H1 (cell line): ENCODE measurements at regions not wholly inside any gene's neighbourhood (a gene's known extent, or its start where the extent isn't known, plus 50 kb on each side); places are given as distances from the start of the nearest gene placed in this dataset.

Source experiments
- CTCF ChIA-PET: fragments of 300-600 bp; sonication (Branson Sonifier 250); formaldehyde crosslinking; loops from one replicate; lab custom pipeline; 2021; ENCODE audit not compliant: partially characterized antibody; lab: Charles Lee
- POLR2A ChIA-PET: fragments of 300-600 bp; sonication (Branson Sonifier 250); formaldehyde crosslinking; loops from one replicate; lab custom pipeline; 2021; ENCODE audit warnings: inconsistent platforms; ENCODE audit not compliant: partially characterized antibody; lab: Charles Lee
- DNase-seq, 2 experiments: peaks; one replicate each; pipeline versions ENCODE4 v3.0.0 to v3.0.0-alpha.2; 2010 to 2022; ENCODE audit warnings: low spot score in 2 of 2, low read depth in 1 of 2, mixed read lengths in 1 of 2
- FAIRE-seq: peaks from 2 replicates; lab custom pipeline; 2011; peaks lifted over from hg19 to GRCh38; lab: Jason Lieb, UNC
- H2AFZ ChIP-seq: 2 replicates; pipeline ENCODE4 v1.8.1; 2012; ENCODE audit warnings: low read length, inconsistent platforms
- H2AK5ac ChIP-seq: 2 replicates; pipeline ENCODE4 v1.6.1; 2013; ENCODE audit warnings: low read depth, low read length
- H2BK120ac ChIP-seq: replicated peaks from 2 replicates; pipeline ENCODE3; 2013; ENCODE audit warnings: low read depth, low read length, inconsistent platforms
- H2BK12ac ChIP-seq: 2 replicates; pipeline ENCODE4 v1.6.1; 2013; ENCODE audit warnings: low read depth, low read length
- H2BK15ac ChIP-seq: 2 replicates; pipeline ENCODE4 v1.6.1; 2013; ENCODE audit warnings: low read length
- H2BK20ac ChIP-seq: 2 replicates; pipeline ENCODE4 v1.6.1; 2013; ENCODE audit warnings: low read length
- H2BK5ac ChIP-seq: 2 replicates; pipeline ENCODE4 v1.6.1; 2013; ENCODE audit warnings: low read depth, low read length
- H3K14ac ChIP-seq: 2 replicates; pipeline ENCODE4 v1.6.1; 2013; ENCODE audit warnings: inconsistent platforms; ENCODE audit not compliant: insufficient read length
- H3K18ac ChIP-seq: 2 replicates; pipeline ENCODE4 v1.6.1; 2013; ENCODE audit warnings: low read length; ENCODE audit errors: extremely low read depth
- H3K23ac ChIP-seq: 2 replicates; pipeline ENCODE4 v1.6.1; 2013; ENCODE audit warnings: inconsistent platforms; ENCODE audit not compliant: insufficient read length
- H3K23me2 ChIP-seq: 2 replicates; pipeline ENCODE4 v1.6.1; 2013; ENCODE audit warnings: low read depth, low read length
- H3K27ac ChIP-seq: 2 replicates; pipeline ENCODE4 v1.6.1; 2011; ENCODE audit warnings: low read depth, low read length, inconsistent platforms
- H3K27me3 ChIP-seq, 4 experiments: replicated peaks in 1 of 4; 1 replicate in 1 of 4; 2 replicates in 3 of 4; pipeline versions ENCODE4 v1.6.1 to v1.8.1; 2011 to 2013; ENCODE audit warnings: low read length in 3 of 4, mild to moderate bottlenecking in 3 of 4, inconsistent platforms in 2 of 4, mixed read lengths in 2 of 4, moderate library complexity in 1 of 4; ENCODE audit not compliant: control insufficient read depth in 3 of 4, insufficient read depth in 3 of 4; ENCODE audit errors: extremely low read depth in 1 of 4
- H3K36me3 ChIP-seq, 4 experiments: 2 replicates each; pipeline versions ENCODE4 v1.6.1 to v1.8.1; 2011 to 2013; ENCODE audit warnings: mild to moderate bottlenecking in 4 of 4, low read length in 3 of 4, moderate library complexity in 2 of 4, control low read depth in 1 of 4, inconsistent platforms in 1 of 4; ENCODE audit not compliant: insufficient read depth in 4 of 4, control insufficient read depth in 2 of 4
- H3K4ac ChIP-seq: replicated peaks from 2 replicates; pipeline ENCODE3; 2013; ENCODE audit warnings: low read length, low read depth, mixed read lengths, inconsistent platforms; ENCODE audit not compliant: insufficient read length
- H3K4me1 ChIP-seq, 4 experiments: replicated peaks in 1 of 4; 1 replicate in 1 of 4; 2 replicates in 3 of 4; pipeline versions ENCODE4 v1.6.1 to v1.8.1; 2011 to 2013; ENCODE audit warnings: low read length in 3 of 4, inconsistent platforms in 2 of 4, mixed read lengths in 1 of 4; ENCODE audit not compliant: insufficient read depth in 4 of 4, control insufficient read depth in 3 of 4
- H3K4me2 ChIP-seq, 2 experiments: 2 replicates each; pipeline versions ENCODE4 v1.6.1 to v1.8.1; 2011 to 2013; ENCODE audit warnings: low read depth in 2 of 2, low read length in 2 of 2, control low read depth in 1 of 2, inconsistent platforms in 1 of 2, mild to moderate bottlenecking in 1 of 2; ENCODE audit not compliant: insufficient read depth in 1 of 2
- H3K4me3 ChIP-seq, 4 experiments: fragments of 200-600, 300-600 bp in 1 of 4; sonication (generic), shearing (Covaris generic), sonication (Bioruptor Twin) in 1 of 4; 2 replicates each; pipeline versions ENCODE4 v1.5.1 to v1.8.1; 2011 to 2016; ENCODE audit warnings: low read length in 4 of 4, low read depth in 3 of 4, control low read depth in 2 of 4, inconsistent platforms in 2 of 4, mild to moderate bottlenecking in 2 of 4, mixed read lengths in 1 of 4, moderate library complexity in 1 of 4; ENCODE audit not compliant: insufficient read depth in 2 of 4; ENCODE audit errors: extremely low read depth in 1 of 4
- H3K56ac ChIP-seq: replicated peaks from 2 replicates; pipeline ENCODE3; 2013; ENCODE audit warnings: low read depth, mild to moderate bottlenecking, mixed read lengths, low read length, inconsistent platforms; ENCODE audit not compliant: insufficient read length
- H3K79me1 ChIP-seq: 2 replicates; pipeline ENCODE4 v1.6.1; 2013; ENCODE audit warnings: low read depth, low read length, control low read depth
- H3K79me2 ChIP-seq, 2 experiments: 2 replicates each; pipeline versions ENCODE4 v1.6.1 to v1.8.1; 2012 to 2013; ENCODE audit warnings: low read length in 2 of 2, mild to moderate bottlenecking in 2 of 2, inconsistent platforms in 1 of 2; ENCODE audit not compliant: insufficient read depth in 2 of 2, control insufficient read depth in 1 of 2
- H3K9ac ChIP-seq, 4 experiments: replicated peaks in 1 of 4; 1 replicate in 1 of 4; 2 replicates in 3 of 4; pipeline versions ENCODE4 v1.6.1 to v1.8.1; 2011 to 2013; ENCODE audit warnings: low read depth in 3 of 4, low read length in 3 of 4, control low read depth in 2 of 4, mild to moderate bottlenecking in 2 of 4, moderate library complexity in 2 of 4, inconsistent platforms in 1 of 4; ENCODE audit errors: extremely low read depth in 1 of 4
- H3K9me3 ChIP-seq, 2 experiments: 2 replicates each; pipeline versions ENCODE4 v1.6.1 to v1.8.1; 2012 to 2013; ENCODE audit warnings: mild to moderate bottlenecking in 2 of 2, moderate library complexity in 2 of 2, control low read depth in 1 of 2, inconsistent platforms in 1 of 2, low read depth in 1 of 2, low read length in 1 of 2, mixed read lengths in 1 of 2; ENCODE audit not compliant: insufficient read depth in 2 of 2
- H4K20me1 ChIP-seq, 2 experiments: replicated peaks in 1 of 2; 2 replicates each; pipeline versions ENCODE3 to v1.8.1; 2011 to 2013; ENCODE audit warnings: inconsistent platforms in 2 of 2, low read length in 2 of 2, mild to moderate bottlenecking in 1 of 2; ENCODE audit not compliant: insufficient read depth in 2 of 2, control insufficient read depth in 1 of 2
- H4K5ac ChIP-seq: 2 replicates; pipeline ENCODE4 v1.6.1; 2013; ENCODE audit warnings: low read length, low read depth, mixed read lengths, inconsistent platforms; ENCODE audit not compliant: insufficient read length
- H4K8ac ChIP-seq: 2 replicates; pipeline ENCODE4 v1.8.0; 2013; ENCODE audit warnings: mild to moderate bottlenecking, moderate library complexity, low read length, inconsistent platforms; ENCODE audit not compliant: insufficient read depth; ENCODE audit errors: extremely low read depth
- H4K91ac ChIP-seq: replicated peaks from 2 replicates; pipeline ENCODE3; 2013; ENCODE audit warnings: low read length, mixed read lengths, inconsistent platforms; ENCODE audit not compliant: insufficient read length
- CBX8 ChIP-seq: fragments of 300-800, 300-1000 bp; sonication (generic); IDR thresholded peaks from 2 replicates; pipeline ENCODE4 v1.7.1; 2016; ENCODE audit warnings: low read depth, low read length, borderline replicate concordance
- CEBPB ChIP-seq: IDR thresholded peaks from 2 replicates; pipeline ENCODE4 v1.6.1; 2012; ENCODE audit warnings: low read depth, low read length
- CREB1 ChIP-seq: IDR thresholded peaks from 2 replicates; pipeline ENCODE4 v1.6.1; 2012; ENCODE audit warnings: inconsistent platforms
- CTBP2 ChIP-seq: IDR thresholded peaks from 2 replicates; pipeline ENCODE4 v1.7.0; 2011; ENCODE audit warnings: borderline replicate concordance, mild to moderate bottlenecking, moderate library complexity, mixed read lengths, low read length; ENCODE audit not compliant: insufficient read depth, insufficient read length
- EP300 ChIP-seq, 2 experiments: IDR thresholded peaks; 1 replicate in 1 of 2; 2 replicates in 1 of 2; pipeline ENCODE4 v1.6.1; 2011 to 2012; ENCODE audit warnings: low read depth in 2 of 2, low read length in 2 of 2, mild to moderate bottlenecking in 2 of 2, borderline replicate concordance in 1 of 2, inconsistent platforms in 1 of 2, moderate library complexity in 1 of 2
- KDM1A ChIP-seq: fragments of 200-600, 300-600 bp; sonication (generic); IDR thresholded peaks from 2 replicates; pipeline ENCODE4 v1.7.1; 2016; ENCODE audit warnings: mild to moderate bottlenecking, low read length, borderline replicate concordance
- KDM4A ChIP-seq: IDR thresholded peaks from one replicate; pipeline ENCODE4 v1.7.1; 2012; ENCODE audit warnings: low read depth, mild to moderate bottlenecking, moderate library complexity, low read length, inconsistent platforms; ENCODE audit not compliant: severe bottlenecking
- RFX5 ChIP-seq: IDR thresholded peaks from 2 replicates; pipeline ENCODE4 v1.6.1; 2011; ENCODE audit warnings: low read depth, low read length, improper control_type of control experiment, borderline replicate concordance
- SP1 ChIP-seq: IDR thresholded peaks from 2 replicates; pipeline ENCODE4 v1.6.1; 2011; ENCODE audit warnings: low read depth, low read length
- SP2 ChIP-seq: IDR thresholded peaks from 2 replicates; pipeline ENCODE4 v1.6.1; 2012; ENCODE audit warnings: mild to moderate bottlenecking, low read length, inconsistent platforms
- SRF ChIP-seq: IDR thresholded peaks from 2 replicates; pipeline ENCODE4 v1.6.1; 2011; ENCODE audit warnings: mild to moderate bottlenecking, low read depth, low read length, moderate library complexity
- TEAD4 ChIP-seq: IDR thresholded peaks from 2 replicates; pipeline ENCODE4 v1.6.1; 2012; ENCODE audit warnings: low read depth, low read length, inconsistent platforms, mixed read lengths
- WGBS, 2 experiments: shearing (Covaris generic) in 1 of 2; methylation state at CpG; one replicate each; pipeline versions ENCODE4 v1.1.6 to v1.1.7; 2013 to 2015; ENCODE audit warnings: low lambda C conversion rate in 2 of 2, mixed read lengths in 2 of 2, inconsistent platforms in 1 of 2, low coverage in 1 of 2, missing lambda C conversion rate in 1 of 2; ENCODE audit not compliant: insufficient replicate concordance in 2 of 2, insufficient coverage in 1 of 2, insufficient read length in 1 of 2; ENCODE audit errors: extremely low coverage in 1 of 2, missing lambda C conversion rate in 1 of 2; 5-methylcytosine and 5-hydroxymethylcytosine counted together
- TF ChIP-seq, protein P1 (sequence below): IDR thresholded peaks from 2 replicates; pipeline ENCODE4 v1.6.1; 2012; ENCODE audit warnings: inconsistent platforms

DNA sequence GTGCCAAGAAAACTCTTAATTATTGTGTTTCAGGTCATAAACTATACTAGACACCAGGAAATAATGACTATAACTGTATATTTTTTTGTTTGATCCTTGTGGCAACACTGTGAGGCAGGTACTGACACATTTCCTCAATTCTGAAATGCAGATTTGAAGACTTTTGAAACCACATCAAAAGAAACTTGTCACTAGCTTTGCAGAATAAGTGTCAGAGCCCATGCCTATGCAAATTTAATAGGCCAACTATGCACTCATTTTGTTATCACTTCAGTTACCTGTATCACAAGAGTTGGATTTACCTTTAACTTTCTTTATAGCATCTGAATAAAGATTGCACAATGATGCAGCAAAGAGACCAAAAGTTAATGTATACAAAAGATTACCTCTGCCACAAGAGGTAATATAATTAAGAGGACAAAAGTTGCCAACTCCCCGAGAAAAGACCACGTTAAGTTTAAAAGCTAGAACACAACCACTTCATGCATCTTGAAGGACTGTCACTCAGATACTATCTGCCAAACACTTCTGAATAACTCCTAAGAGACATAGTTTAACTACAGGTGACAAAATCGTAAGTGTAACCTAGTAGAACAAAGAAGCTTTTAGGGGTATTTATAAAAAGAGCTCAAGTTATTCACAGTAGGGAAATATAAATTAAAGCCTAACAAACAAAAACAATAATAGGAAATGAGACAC, 80.5 kb downstream of the ELAPOR2 start:
- CTCF ChIA-PET, result interaction anchor here (0.9 to 3.5 kb wide), 4 partner anchors 17 to 169 kb away, joined by 3 to 8 read pairs (median 4); no protein-coding TSS in a partner anchor
- Histone ChIP-seq H4K20me1 (peaks cover 0 to 2% of the 10 kb centered on the region in 2 experiments), H3K79me1 (peaks cover 3% of the 10 kb centered on the region; the same call in 1 of the 2 replicates), H3K27me3 (no peaks in the 10 kb centered on the region), H4K8ac (no peak overlapping the region), H2AFZ (no peak overlapping the region), H2BK12ac (no peak overlapping the region), H3K4me1 (peaks cover 0 to 4% (median 0%) of the 10 kb centered on the region in 4 experiments; a peak in 1 of 7 replicates), H3K79me2 (peaks cover 3 to 71% of the 10 kb centered on the region in 2 experiments; a peak in 2 of 4 replicates), H3K9me3 (peaks cover 0 to 3% of the 10 kb centered on the region in 2 experiments; a peak in 1 of 4 replicates), H2AK5ac (no peak overlapping the region), H3K14ac (no peak overlapping the region), H4K5ac (no peak overlapping the region), H2BK5ac (no peak overlapping the region), H3K23ac (no peak overlapping the region), H2BK20ac (no peak overlapping the region), H3K4ac (no peak overlapping the region), H3K27ac (no peak overlapping the region), H3K56ac (no peak overlapping the region), H2BK120ac (no peak overlapping the region), H3K18ac (no peak overlapping the region), H3K4me2 (no peak overlapping the region), H3K36me3 (no peaks in the 10 kb centered on the region), H3K23me2 (no peaks in the 10 kb centered on the region; the same call in 1 of the 2 replicates), H3K4me3 (no peak overlapping the region), H4K91ac (no peak overlapping the region), H3K9ac (no peak overlapping the region), H2BK15ac (no peak overlapping the region)
- 77% methylated on average over 3 of the region's 3 CpGs; no CpG with 5 or more reads in 1 of the 2 experiments for WGBS, 2 experiments
- FAIRE-seq (no peak), DNase-seq (no peak)
- POLR2A ChIA-PET, result no interaction called here
- TF ChIP-seq CREB1 (no peak), CBX8 (no peak), EP300 (IDR thresholded peaks at IDR 0.05; ENCODE audit: borderline replicate concordance in 1 of 2, low read depth in 2 of 2, low read length in 2 of 2) (no peak), CEBPB (no peak), KDM4A (no peak), CTBP2 (no peak), SP2 (no peak), TEAD4 (no peak), KDM1A (no peak), RFX5 (no peak), SP1 (no peak), SRF (no peak)
- TF ChIP-seq, protein P1, sequence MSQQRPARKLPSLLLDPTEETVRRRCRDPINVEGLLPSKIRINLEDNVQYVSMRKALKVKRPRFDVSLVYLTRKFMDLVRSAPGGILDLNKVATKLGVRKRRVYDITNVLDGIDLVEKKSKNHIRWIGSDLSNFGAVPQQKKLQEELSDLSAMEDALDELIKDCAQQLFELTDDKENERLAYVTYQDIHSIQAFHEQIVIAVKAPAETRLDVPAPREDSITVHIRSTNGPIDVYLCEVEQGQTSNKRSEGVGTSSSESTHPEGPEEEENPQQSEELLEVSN, result no peak
